HTR-8/SVneo (cell line): ENCODE measurements at regions not wholly inside any gene's neighbourhood (a gene's known extent, or its start where the extent isn't known, plus 50 kb on each side); places are given as distances from the start of the nearest gene placed in this dataset.

Source experiments
- DNase-seq: peaks from one replicate; pipeline ENCODE4 v3.0.0; 2011; ENCODE audit warnings: low spot score, mixed read lengths; ENCODE audit not compliant: insufficient read length
- FAIRE-seq: peaks from 2 replicates; lab custom pipeline; 2011; peaks lifted over from hg19 to GRCh38; lab: Jason Lieb, UNC

DNA sequence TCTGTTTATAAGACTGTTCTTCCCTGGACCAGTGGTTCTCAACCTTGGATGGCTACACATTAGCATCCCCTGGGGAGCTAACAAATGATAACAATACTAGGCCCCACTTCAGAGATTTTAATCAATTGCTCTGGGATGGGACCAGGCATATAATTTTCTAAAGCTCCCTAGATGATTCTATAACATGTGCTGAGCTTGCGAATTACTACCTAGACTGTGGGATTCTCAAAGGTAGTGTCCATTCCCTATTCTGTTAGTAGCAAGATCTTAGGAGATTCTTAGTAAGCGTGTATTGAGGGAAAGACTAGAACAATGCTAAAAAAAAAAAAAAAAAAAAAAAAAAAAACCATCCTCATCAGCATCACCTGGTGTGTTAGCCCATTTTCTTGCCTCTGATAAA is 412.0 kb upstream of the CDH5 start:
- FAIRE-seq = no peak

DNA sequence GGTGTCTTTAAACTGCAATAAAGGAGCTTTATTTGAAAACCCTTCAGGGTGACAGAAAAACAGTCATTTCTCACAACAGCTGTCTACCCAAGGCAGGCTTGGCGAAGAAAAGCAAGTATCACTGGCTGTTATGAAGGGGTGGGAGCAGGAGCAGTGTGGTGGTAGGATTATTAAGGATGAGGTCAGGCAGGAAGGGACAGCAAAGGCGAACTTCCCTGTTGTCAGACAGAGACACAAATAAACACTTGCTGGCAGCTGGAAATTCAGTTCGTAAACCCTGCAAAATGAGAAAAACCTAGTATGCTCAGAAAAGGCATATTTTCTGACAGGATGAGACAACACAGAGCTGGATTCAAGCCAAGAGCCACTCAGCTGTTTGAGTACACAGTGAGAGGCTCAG is 416.3 kb upstream of the CDH5 start:
- peak; percentile 4 for FAIRE-seq
- DNase-seq = no peak

More for the DNA sequence above, 412.0 kb upstream of the CDH5 start:
- DNase-seq = no peak

DNA sequence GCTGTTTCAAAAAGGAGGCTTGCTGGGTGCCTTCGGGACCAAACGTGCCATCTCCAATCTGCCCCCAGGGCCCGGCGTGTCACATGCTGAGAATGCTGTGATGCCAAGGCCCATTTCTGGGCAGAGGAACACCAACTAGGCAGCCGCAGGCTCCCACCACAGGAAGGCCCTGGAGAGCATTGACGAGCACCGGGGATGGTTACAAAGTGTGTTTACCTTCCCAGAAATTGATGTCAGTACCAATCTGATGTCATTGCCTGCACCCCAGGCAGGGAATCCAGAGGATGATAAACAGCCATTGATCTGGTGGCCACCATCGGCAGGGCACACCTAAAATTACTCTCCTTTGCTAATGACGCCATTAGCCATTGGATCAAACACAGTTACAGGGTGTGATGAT is 418.1 kb upstream of the CDH5 start:
- DNase-seq = no peak
- FAIRE-seq = no peak

DNA sequence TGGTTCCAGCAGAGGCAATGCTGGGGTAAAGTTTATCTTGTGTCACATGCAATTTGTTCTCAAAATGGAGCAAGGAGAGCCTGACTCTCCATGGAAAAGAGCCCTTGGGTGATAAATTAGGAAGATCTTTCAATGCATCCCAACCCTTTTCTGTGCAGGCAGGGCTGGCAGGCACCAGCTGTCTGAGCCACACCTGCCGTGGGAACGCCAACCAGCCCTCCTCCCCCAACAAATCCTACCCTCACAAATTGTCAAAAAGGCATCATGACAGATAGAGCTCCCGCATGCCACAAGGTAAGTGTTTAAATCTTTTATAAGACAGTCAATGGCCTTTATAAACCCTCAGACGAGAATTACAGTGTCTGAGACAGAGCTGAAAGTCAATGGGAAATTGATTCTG is 418.5 kb upstream of the CDH5 start:
- no peak for DNase-seq
- no peak for FAIRE-seq

DNA sequence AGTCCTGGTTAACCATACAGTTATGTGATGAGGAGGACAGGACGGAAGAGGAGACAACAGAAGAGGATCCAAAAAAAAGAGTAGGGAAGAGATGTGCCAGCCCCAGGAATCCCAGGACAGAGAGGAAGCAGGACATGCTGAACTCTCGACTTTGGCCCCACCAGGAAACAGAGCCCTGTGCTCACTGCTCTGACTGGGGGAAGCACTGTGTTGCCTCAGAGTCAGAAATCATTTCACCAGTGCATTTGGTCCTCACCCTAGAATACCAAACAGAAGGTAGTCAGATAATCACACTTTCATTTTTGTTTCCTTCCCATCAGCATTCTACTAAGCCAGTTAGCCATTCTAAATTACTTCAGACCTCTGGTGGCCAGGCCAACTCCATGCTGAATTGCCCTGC is 421.0 kb upstream of the CDH5 start:
- FAIRE-seq = no peak
- no peak for DNase-seq

DNA sequence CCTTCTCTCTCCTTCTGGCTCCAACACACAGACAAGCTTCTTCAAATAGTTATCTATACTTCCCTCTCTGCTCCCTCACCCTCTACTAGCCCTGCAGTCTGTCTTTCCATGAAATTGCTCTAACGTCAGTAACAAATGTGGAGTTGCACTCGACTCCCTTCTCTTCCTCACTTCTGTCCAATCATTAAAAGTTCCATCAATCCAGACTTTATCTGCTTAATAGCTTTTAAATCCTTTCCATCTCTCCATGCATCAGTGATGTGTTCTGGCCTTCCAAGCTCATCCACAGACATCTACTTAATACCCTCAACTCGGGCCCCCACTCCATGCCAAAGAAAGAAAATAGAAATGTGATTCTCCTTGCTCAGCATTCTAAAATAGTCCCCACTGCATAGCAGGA is 422.1 kb upstream of the CDH5 start:
- FAIRE-seq (no peak), DNase-seq (no peak)

DNA sequence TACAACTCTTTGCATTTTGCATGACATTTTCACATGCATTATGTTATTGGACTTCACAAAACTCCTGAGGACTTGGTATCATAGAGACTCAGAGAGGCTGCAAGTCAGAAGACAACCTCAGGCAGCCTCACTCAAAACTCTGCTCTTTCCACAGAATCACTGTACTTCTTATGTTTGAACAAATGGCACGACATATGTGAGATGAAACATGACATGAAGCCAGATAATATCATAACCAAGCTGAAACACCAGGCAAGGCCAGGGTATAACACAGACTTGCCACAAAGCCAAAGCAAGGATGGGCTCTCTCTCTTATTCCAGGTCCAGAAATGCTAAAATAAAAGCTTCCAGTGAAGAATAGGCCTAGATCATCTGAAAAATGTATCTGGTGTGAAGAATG is 425.8 kb upstream of the CDH5 start:
- DNase-seq = no peak
- no peak for FAIRE-seq

DNA sequence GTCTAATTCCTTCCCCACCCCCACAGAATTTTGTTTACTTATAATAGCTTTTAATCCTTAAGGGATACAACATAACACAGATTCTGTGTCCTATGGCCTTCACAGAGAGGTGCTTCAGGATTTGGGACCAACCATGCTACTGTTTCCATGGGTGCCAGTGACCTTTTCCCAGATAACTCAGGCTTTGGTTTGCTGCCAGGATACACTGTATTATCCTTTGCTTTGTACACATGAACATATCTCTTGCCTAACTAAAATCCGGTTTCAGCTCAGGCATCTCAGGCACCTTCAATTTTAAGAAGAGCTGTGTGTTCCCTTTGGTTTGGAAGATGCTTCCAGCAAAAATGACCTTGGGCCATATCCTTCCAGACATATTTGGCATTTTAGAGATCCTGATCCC is 428.4 kb upstream of the CDH5 start:
- FAIRE-seq = no peak
- DNase-seq = no peak

DNA sequence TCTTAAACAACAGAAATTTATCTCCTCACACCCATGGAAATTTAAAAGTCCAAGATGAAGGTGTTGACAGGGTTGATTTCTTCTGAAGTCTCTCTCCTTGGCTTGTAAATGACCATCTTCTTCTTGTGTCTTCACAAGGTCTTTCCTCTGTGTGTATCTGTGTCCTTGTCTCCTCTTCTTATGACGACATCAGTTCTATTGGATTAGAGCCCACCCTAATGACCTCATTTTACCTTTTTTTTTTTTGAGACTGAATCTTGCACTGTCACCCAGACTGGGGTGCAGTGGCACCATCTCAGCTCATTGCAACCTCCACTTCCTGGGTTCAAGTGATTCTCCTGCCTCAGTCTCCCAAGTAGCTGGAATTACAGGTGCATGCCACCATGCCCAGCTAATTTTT is 429.0 kb upstream of the CDH5 start:
- no peak for DNase-seq
- no peak for FAIRE-seq

DNA sequence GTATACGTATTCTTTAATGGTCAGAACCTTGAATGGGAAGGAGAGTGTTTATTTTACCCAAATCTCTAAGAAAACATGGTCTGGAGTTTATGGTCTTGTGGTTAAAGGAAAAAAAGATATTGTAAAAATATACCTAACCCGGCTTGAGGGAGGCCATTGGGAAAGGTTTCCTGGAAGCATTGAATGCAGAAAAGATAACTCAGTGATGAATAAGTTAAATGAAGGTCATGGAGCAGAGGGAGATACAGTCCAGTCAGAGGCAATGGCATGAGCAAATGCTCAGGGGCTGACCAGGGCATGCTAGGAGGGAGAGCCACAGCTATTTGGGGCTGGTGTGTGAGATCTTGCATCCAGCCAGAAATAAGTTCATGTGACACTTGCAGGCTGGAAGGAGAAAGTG is 430.4 kb upstream of the CDH5 start:
- no peak for FAIRE-seq
- no peak for DNase-seq

DNA sequence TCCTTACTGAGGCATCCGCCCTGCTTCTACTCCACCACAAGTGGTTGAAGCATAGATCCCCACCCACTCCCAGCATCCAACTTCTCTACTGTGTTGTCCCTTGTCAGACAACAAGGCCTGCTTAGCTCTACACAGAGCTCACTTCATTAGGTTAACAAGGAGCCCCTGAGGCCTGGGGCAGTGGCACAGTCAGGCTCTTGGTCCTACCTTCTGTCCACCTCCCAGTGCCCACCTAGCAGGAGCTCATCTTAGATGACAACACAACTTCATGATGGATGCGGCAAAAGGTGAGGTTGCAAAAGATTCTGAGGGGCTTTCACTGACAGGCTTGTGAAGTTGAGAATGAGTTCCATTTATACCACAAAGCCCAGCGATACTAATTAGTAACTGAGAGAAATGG is 432.0 kb upstream of the CDH5 start:
- FAIRE-seq = no peak
- no peak for DNase-seq

DNA sequence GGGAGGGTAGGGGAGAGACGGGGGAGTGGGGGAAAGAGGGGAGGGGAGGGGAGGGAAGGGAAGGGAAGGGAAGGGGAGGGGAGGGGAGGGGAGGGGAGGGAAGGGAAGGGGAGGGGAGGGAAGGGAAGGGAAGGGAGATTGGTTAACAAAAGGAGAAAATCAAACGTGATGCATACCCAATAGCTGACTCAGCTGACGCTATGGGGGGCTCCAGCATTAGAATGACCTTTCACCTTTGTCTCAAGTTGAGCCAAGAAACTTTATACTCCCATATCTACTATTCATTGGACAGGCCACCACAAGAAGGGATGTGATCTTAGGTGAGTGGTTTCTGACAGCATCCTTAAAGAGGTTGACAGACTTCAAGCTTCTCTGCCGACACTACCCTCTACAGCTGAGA is 432.8 kb upstream of the CDH5 start:
- no peak for FAIRE-seq

DNA sequence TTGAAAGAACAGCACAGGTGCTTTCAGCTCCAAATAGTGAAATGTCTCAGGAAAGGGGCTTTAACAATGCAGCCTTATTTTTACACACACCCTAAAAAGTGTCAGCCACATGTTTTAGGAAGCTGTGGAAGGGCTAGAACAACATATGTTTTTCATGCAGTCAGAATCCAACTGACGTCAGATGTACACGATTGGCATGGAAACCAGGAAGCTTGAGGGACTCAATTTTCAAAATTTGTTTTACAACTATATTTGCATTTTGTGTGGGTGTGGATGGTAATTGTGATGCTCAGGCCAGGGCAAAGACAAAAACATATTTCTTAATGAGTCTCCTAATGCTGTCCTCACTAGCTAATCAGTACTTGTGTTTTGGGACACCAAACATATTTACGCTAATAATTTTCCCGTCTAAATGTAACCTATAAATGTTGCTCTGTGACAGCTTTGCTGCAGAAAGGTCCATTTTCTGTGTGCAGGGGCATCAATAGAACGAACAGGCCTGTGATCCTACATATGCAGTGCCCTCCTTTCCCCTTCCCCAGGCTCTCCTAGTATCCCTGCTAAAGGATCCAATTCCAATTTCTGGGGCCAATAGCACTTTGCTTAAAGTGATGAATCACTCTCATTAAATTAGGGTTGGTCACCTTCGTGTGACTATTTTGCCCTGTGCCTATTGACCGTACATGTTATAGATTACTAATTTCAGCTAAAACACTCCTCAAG is 434.0 kb upstream of the CDH5 start:
- peak; percentile 54 for FAIRE-seq
- no peak for DNase-seq

More for the DNA sequence above, 432.8 kb upstream of the CDH5 start:
- DNase-seq = no peak

DNA sequence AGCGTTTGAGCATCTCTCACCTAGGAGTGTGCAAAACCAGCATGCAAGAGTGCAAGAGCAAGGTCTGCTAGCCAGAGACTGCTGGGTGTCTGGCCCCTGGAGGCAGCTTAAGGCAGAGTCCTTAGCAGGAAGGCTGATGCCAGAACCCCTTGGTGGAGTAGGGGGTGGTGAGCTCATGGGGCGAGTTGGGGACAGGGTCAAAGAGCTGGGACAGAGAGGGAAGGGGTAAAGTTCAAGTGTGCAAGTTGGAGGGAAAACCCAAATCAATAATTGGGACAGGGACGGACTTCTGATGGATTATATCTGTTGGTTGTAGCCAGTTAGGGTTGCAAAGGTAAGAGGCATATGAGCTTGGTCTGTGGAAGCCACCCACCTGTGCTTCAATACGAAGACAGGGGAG is 443.6 kb upstream of the CDH5 start:
- FAIRE-seq = no peak
- no peak for DNase-seq

DNA sequence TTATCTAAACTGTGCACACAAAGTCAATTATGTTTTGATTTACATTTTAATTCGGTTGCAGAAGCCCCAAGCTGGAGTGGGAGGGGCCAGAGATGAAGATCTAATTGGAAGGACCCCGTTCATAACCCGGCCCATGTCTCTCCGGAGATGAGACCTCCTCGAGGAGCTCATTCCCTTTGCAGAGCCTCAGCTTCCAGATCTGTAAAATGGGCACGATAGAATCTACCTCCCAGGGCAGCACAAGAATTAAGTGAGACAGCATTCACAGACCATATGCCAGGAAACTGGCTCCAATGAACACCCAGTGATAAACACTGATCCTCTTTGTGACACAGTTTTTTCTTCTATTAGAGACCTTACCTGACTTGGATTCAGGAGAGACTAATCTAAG is 446.5 kb upstream of the CDH5 start:
- FAIRE-seq (no peak), DNase-seq (no peak)

DNA sequence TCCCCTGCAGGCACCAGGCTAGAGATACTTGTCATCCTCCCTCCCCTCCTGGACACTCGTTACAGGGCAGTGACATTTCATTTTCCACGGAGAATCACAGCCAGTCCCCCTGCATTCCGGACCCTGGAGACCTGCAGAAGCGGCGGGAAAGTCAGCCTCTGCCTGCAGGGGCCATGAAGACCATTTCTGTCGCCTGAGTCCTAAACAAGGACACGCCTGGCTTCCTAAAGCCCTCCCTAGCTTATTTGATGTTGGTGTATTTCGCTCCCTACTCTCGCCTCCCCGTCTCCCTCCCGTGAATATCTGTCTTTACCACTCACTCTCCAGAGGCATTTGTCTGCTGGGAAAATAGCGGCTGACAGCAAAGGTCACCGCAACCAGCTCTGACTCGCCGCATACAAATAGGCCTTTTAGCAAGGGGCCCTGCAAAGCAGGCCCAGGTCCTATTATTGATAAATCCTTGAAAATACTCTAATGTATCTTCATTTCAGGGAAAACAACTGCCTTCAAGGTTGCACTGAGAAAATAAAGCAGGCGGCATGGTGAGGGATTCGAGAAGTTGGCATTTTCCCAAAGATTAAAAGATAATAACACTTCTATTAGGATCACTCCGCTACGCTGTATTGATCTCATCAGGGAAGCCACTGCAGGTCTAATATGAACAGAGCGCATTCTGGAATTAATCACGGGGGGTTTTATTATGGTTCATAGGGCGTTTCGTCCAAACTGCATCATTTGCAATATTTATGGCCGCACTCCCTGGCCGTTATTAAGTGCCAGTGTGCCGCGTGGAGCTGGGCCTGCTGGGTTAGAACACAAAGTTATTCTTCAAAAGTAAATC is 447.1 kb upstream of the CDH5 start:
- no peak for DNase-seq

DNA sequence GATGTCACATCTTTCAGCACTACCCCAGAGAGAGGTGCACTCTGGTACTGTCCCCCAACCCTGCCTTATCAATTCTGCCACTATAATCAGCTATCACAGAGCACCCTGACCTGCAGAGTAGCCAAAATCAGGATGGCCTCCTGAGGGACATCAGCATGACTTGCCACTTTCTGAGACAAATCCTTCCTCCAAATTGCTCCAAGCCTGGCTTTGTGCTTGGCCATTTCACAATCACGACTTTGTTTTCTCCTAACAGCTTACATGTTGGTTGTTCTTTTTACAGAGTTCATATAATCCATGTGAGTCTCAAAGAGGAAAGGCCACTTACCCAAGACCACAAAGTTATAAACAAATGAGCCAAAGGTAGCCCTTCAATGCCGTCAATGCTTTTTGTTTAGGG is 449.0 kb upstream of the CDH5 start:
- no peak for FAIRE-seq
- no peak for DNase-seq

More for the DNA sequence above, 447.1 kb upstream of the CDH5 start:
- FAIRE-seq = no peak

DNA sequence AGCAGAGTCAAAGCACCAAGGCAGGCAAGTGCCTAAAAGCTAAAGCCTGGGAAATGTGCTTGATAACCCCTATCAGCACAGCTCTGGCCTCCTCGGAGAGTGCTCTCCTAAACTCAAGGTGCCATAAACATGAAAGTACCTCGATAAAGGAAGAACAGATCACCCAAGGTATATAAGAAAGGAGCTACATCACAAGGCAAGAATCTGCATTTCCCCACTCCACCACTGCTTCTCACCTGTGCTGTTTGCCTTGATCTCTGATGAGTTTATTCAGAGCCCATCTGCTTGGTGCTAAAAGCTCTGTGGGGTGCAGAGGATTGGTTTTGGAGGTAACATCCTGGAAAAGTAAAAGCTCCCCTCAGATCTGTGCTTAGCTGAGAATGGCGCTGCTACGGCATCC is 449.5 kb upstream of the CDH5 start:
- FAIRE-seq (no peak), DNase-seq (no peak)

DNA sequence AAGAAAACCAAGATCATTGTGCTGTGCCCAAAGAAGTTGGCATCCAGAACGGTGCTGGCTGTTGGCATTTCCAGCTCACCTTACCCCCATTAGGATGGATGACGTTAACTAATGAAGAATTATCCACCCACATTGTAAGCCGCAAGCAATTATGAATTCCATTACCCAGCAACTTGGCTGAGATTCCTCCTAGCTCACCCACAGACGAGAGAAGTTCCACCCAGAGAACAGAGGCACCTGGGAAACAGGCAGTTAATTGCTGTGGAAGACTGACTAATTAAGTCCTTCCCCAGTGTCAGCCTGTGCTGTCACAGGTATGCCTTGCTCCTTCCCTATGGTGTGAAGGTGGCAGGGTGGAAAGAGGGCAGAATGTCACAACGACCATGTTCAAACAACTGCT is 456.2 kb upstream of the CDH5 start:
- FAIRE-seq (no peak), DNase-seq (no peak)

DNA sequence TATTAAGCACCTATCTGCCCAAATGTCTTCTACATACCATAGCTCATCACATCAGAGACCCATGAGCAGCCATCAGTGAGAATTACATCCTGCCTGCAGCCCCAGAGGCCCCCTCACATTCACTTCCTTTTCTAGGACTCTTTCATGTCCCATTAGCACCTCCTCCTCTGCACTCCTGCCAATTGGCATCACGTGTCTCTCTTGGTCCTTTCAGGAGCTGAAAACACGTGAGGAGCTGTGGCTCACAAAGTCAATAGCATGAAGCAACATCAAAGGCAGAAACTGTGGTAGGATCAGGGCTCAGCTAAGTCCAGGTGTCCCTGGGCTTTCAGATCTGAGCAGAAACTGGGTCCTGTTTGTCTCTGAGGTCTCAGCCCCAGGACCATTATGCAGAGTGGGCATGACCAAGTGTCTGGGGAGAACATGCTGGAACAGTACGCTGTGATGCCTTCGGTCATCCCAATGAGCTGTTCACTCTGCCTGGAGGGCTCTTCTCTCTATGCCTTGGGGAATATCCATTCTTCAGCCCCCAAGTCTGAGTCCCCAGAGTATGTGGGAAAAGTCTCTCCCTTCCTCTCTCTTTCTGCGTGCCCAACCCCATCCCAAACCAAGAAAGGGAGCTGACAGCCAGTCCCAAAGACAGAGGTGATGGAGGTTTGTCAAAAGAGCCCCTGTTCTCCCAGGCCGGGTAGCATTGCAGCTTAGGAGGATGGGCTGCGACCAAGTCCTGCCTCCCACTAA is 457.0 kb upstream of the CDH5 start:
- FAIRE-seq (no peak), DNase-seq (no peak)

DNA sequence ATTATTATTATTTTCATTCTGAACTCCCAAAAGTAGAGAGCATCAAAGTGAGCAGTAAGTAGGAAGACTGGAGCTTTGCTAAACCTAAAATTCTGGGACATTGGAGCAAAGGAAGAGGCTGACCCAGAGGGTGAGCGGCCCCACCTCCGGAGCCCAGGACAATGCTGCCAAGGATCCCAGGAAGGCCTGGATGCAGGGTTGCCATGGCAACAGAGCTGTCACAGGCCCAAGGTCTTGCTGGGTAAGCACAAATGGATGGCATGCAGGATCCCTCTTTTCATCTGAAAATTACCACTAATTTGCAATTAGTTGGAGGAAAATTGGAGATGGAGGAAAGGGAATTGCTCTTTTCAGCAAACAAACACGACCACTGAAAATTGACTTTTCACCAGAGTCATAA is 457.9 kb upstream of the CDH5 start:
- FAIRE-seq = no peak
- DNase-seq = no peak
